Mesendoderm (in vitro differentiated cells): ENCODE measurements at regions not wholly inside any gene's neighbourhood (a gene's known extent, or its start where the extent isn't known, plus 50 kb on each side); places are given as distances from the start of the nearest gene placed in this dataset.
A peak's percentile ranks its signal among the peaks of the same experiment; 100 is the strongest.

ENCODE experiments used
- DNase-seq: peaks from one replicate; pipeline ENCODE4 v3.0.0; 2013
- H2AK5ac ChIP-seq: 2 replicates; pipeline ENCODE4 v1.6.1; 2013; ENCODE audit warnings: low read length, inconsistent platforms
- H2BK120ac ChIP-seq: 2 replicates; pipeline ENCODE4 v1.6.1; 2013; ENCODE audit warnings: low read depth, mild to moderate bottlenecking, low read length, moderate library complexity, mixed read lengths
- H2BK15ac ChIP-seq: replicated peaks from 2 replicates; pipeline ENCODE4 v1.6.1; 2013; ENCODE audit warnings: low read depth, mild to moderate bottlenecking, moderate library complexity
- H2BK5ac ChIP-seq: 2 replicates; pipeline ENCODE4 v1.6.1; 2013; ENCODE audit warnings: low read length, inconsistent platforms
- H3K18ac ChIP-seq: 2 replicates; pipeline ENCODE4 v1.6.1; 2013; ENCODE audit warnings: mild to moderate bottlenecking, low read length, mixed read lengths
- H3K23ac ChIP-seq: one replicate; pipeline ENCODE4 v1.6.1; 2013; ENCODE audit warnings: low read length
- H3K27ac ChIP-seq: 2 replicates; pipeline ENCODE4 v1.5.1; 2013; ENCODE audit warnings: low read depth, mild to moderate bottlenecking, inconsistent platforms, low read length, moderate library complexity
- H3K27me3 ChIP-seq: 2 replicates; pipeline ENCODE4 v1.6.1; 2013; ENCODE audit warnings: low read length, control low read depth, mild to moderate bottlenecking, inconsistent platforms; ENCODE audit not compliant: insufficient read depth, poor library complexity
- H3K36me3 ChIP-seq: 2 replicates; pipeline ENCODE4 v1.6.1; 2013; ENCODE audit warnings: low read length, inconsistent platforms; ENCODE audit not compliant: control insufficient read depth, insufficient read depth
- H3K4ac ChIP-seq: one replicate; pipeline ENCODE4 v1.6.1; 2013; ENCODE audit warnings: low read depth, mild to moderate bottlenecking, low read length, moderate library complexity
- H3K4me1 ChIP-seq: 2 replicates; pipeline ENCODE4 v1.6.1; 2013; ENCODE audit warnings: low read depth, low read length, inconsistent platforms; ENCODE audit not compliant: control insufficient read depth
- H3K4me2 ChIP-seq: 2 replicates; pipeline ENCODE4 v1.6.1; 2013; ENCODE audit warnings: low read length
- H3K4me3 ChIP-seq: 2 replicates; pipeline ENCODE4 v1.5.1; 2013; ENCODE audit warnings: mild to moderate bottlenecking, low read length
- H3K56ac ChIP-seq: one replicate; pipeline ENCODE4 v1.6.1; 2013; ENCODE audit warnings: low read length
- H3K79me1 ChIP-seq: 2 replicates; pipeline ENCODE4 v1.6.1; 2013; ENCODE audit warnings: low read length, inconsistent platforms
- H3K79me2 ChIP-seq: 2 replicates; pipeline ENCODE4 v1.6.1; 2013; ENCODE audit warnings: mild to moderate bottlenecking, low read length; ENCODE audit not compliant: control insufficient read depth, insufficient read depth
- H3K9ac ChIP-seq: 2 replicates; pipeline ENCODE4 v1.6.1; 2013; ENCODE audit warnings: low read length, inconsistent platforms
- H4K5ac ChIP-seq: one replicate; pipeline ENCODE4 v1.6.1; 2013; ENCODE audit warnings: low read length
- H4K8ac ChIP-seq: one replicate; pipeline ENCODE4 v1.6.1; 2013; ENCODE audit warnings: low read depth, mild to moderate bottlenecking, control low read depth, low read length, moderate library complexity
- WGBS: extraction: QIAGEN DNeasy Blood & Tissue Kit; methylation state at CpG from one replicate; pipeline ENCODE4 v1.1.7; 2013; ENCODE audit warnings: low lambda C conversion rate, missing lambda C conversion rate; ENCODE audit not compliant: insufficient coverage; ENCODE audit errors: extremely low coverage; 5-methylcytosine and 5-hydroxymethylcytosine counted together

DNA sequence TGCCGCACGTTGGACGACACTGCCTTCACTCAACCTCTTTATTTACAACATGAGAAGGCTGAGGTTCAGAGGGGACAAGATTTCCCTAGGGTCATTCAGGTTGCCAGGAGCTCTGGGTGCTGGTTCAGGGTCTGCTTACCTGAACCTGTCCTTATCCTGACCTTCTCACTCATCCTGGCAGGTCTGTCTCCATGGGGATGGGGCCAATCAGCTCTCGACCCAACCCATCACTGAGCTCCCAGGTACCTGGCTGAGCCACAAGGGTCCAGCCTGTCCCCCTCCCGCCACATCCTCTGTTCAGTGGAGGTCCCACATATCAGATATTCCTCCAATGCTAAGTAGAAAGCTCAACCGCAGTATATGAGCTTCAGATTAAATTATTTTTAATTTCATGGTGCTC, 225.6 kb downstream of the ANKRD60 start:
- Histone ChIP-seq H2BK5ac (no peak overlapping the region), H2BK120ac (no peak overlapping the region), H3K4ac (no peak overlapping the region), H3K79me2 (no peaks in the 10 kb centered on the region), H3K4me2 (no peak overlapping the region), H3K56ac (no peak overlapping the region), H4K5ac (no peak overlapping the region), H3K79me1 (no peaks in the 10 kb centered on the region), H3K18ac (no peak overlapping the region), H4K8ac (no peak overlapping the region), H2BK15ac (no peak overlapping the region), H3K9ac (no peak overlapping the region), H3K36me3 (no peaks in the 10 kb centered on the region), H3K23ac (no peak overlapping the region), H2AK5ac (no peak overlapping the region), H3K4me1 (no peaks in the 10 kb centered on the region), H3K27ac (no peak overlapping the region), H3K4me3 (no peak overlapping the region), H3K27me3 (no peaks in the 10 kb centered on the region)
- no CpG with 5 or more reads among the region's 6 CpGs for WGBS
- no peak for DNase-seq

DNA sequence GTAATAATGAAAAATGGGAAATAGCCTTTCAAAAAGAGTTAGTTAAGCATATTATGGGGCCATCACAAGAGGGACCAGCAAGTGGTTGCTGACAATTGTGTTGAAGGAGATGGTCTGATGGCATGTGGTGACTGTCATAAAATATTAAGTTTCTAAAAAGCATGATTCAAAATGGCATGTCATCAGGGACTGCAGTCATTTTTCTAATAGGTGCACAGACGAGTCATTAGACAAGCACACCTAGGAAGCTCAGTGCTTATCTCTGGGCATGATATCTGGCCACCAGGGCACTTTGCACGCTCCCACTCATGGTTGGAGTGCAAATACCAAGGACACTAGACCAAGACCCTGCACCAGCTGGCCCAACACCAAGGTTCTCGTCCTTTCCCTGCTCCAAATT, 226.5 kb downstream of the ANKRD60 start:
- no peak overlapping the region for H2AK5ac ChIP-seq
- DNase-seq: no peak
- no peak overlapping the region for H3K18ac ChIP-seq
- H3K79me2 ChIP-seq: no peaks in the 10 kb centered on the region
- H3K4ac ChIP-seq: no peak overlapping the region
- no peak overlapping the region for H3K9ac ChIP-seq
- H3K27ac ChIP-seq: no peak overlapping the region
- no peak overlapping the region for H2BK5ac ChIP-seq
- H2BK120ac ChIP-seq: no peak overlapping the region
- H3K79me1 ChIP-seq: no peaks in the 10 kb centered on the region
- no peaks in the 10 kb centered on the region for H3K27me3 ChIP-seq
- no peaks in the 10 kb centered on the region for H3K36me3 ChIP-seq
- no peak overlapping the region for H4K5ac ChIP-seq
- no peak overlapping the region for H2BK15ac ChIP-seq
- H3K56ac ChIP-seq: no peak overlapping the region
- H3K23ac ChIP-seq: no peak overlapping the region
- H3K4me2 ChIP-seq: no peak overlapping the region
- WGBS: no CpG with 5 or more reads among the region's 3 CpGs
- H3K4me3 ChIP-seq: no peak overlapping the region
- H3K4me1 ChIP-seq: no peaks in the 10 kb centered on the region
- no peak overlapping the region for H4K8ac ChIP-seq

DNA sequence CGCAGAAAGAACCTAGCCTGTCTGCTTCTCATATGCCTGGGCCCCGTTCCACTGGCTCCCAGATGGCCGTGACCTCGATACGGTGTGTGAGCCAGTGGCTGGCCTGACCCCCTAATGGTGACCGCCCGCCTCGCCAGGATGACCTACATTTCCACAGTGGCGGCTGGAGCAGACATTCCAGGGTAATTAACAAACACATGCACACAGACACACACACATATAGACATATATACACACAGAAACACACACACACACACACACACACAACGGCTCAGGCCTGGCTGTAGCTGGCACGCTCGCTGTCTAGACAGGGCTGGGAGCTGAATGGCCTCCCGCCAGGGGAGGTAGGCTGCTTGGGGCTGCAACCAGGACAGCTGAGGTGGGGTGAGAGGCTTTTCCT, 227.1 kb downstream of the ANKRD60 start:
- WGBS: no CpG with 5 or more reads among the region's 13 CpGs
- Histone ChIP-seq H3K4me2 (no peak overlapping the region), H3K27ac (no peak overlapping the region), H3K4me1 (no peaks in the 10 kb centered on the region), H2AK5ac (no peak overlapping the region), H2BK120ac (no peak overlapping the region), H3K23ac (no peak overlapping the region), H3K18ac (no peak overlapping the region), H2BK5ac (no peak overlapping the region), H4K5ac (no peak overlapping the region), H3K79me2 (no peaks in the 10 kb centered on the region), H3K36me3 (no peaks in the 10 kb centered on the region), H3K9ac (no peak overlapping the region), H3K79me1 (no peaks in the 10 kb centered on the region), H2BK15ac (no peak overlapping the region), H3K4me3 (no peak overlapping the region), H3K27me3 (no peaks in the 10 kb centered on the region), H3K4ac (no peak overlapping the region), H4K8ac (no peak overlapping the region), H3K56ac (no peak overlapping the region)
- DNase-seq: no peak

DNA sequence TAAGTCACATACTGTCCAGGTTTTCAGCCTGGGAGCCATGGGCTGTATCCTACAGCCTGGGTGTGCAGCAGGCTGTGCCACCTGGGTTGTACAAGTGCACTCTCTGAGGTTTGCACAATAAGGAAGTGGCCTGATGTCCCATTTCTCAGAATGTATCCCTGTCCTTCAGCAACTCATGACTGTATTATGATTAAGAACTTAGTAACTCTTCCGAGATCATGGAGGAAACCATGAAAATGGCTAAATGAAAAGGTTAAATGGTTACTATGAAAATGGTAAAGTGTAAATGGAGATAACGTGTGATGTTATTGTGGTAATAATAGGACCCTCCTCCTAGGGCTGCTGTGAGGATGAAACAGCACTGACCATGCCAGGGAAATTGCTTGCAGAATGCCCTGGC, 227.6 kb downstream of the ANKRD60 start:
- no peak overlapping the region for H3K27ac ChIP-seq
- no peaks in the 10 kb centered on the region for H3K79me1 ChIP-seq
- no peaks in the 10 kb centered on the region for H3K4me1 ChIP-seq
- H2BK120ac ChIP-seq: no peak overlapping the region
- H2BK5ac ChIP-seq: no peak overlapping the region
- H2AK5ac ChIP-seq: no peak overlapping the region
- no peak overlapping the region for H4K8ac ChIP-seq
- no peak overlapping the region for H3K4me3 ChIP-seq
- no peak overlapping the region for H4K5ac ChIP-seq
- H3K9ac ChIP-seq: no peak overlapping the region
- no peaks in the 10 kb centered on the region for H3K79me2 ChIP-seq
- no peak overlapping the region for H3K18ac ChIP-seq
- WGBS: 100% methylated on average over 1 of the region's 2 CpGs
- no peak overlapping the region for H3K23ac ChIP-seq
- H3K4ac ChIP-seq: no peak overlapping the region
- DNase-seq: no peak
- H3K4me2 ChIP-seq: no peak overlapping the region
- no peak overlapping the region for H3K56ac ChIP-seq
- H2BK15ac ChIP-seq: no peak overlapping the region
- H3K36me3 ChIP-seq: no peaks in the 10 kb centered on the region
- H3K27me3 ChIP-seq: no peaks in the 10 kb centered on the region

DNA sequence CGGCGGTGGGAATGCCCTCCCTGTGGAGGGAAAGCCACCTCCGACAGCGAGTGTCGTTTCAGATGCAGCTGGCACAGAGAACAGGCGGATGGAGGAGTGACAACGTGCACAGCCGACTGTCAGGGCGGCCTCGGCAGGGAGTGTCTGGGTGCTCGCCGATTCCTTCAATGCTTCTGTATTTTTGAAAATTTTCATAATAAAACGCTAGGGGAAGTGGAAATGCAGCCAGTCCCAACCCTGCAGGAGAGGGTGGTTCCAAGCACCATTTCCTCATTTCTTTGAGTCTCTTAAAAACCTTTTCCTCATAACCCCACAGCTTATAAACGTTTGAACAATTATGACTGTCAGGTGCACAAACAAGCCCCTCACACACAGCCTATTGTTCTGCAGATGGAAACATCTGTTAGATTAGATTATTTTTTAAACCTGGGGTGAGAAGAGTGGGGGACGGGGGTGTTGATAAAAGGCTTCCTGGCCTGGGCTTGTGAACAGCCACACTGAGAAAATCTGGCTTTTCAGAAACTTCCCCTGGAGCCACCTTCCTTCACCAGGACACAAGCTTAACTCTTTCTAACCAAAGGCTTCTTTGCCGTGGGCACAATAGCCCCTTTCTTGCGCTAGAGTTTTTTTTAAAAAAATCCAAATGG, 228.9 kb downstream of the ANKRD60 start:
- no peak overlapping the region for H3K4ac ChIP-seq
- no peak overlapping the region for H3K27ac ChIP-seq
- H2AK5ac ChIP-seq: no peak overlapping the region

DNA sequence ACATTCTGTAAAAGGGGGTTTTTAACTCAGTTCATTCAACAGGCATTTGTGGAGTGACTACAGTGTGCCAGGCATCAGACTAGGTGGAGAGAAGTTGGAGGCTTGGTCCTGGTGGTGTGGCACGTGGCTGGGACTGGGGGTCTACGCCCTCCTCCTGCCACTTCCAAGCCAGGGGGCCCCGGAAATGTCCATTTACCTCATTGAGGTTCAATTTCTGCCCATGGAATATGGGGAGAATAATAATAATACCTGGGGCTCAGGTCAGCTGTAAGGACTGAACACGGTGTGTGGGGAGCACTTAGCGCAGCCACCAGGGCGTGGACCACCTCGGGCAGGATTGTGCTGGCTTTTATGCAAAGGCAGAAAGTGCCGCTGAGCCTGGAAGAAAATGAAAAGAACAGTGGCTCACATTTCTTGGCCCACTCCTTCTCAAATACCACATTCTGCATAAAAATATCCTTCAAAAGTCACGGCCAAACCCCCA, 229.4 kb downstream of the ANKRD60 start:
- no peak overlapping the region for H2BK120ac ChIP-seq
- peak overlapping the region; percentile 50 for H3K56ac ChIP-seq
- no CpG with 5 or more reads among the region's 9 CpGs for WGBS
- no peak overlapping the region for H2BK5ac ChIP-seq
- H3K4me3 ChIP-seq: no peak overlapping the region
- DNase-seq: no peak
- no peak overlapping the region for H4K5ac ChIP-seq
- H3K18ac ChIP-seq: no peak overlapping the region
- no peak overlapping the region for H3K9ac ChIP-seq
- H3K27ac ChIP-seq: no peak overlapping the region
- no peaks in the 10 kb centered on the region for H3K79me1 ChIP-seq
- H3K36me3 ChIP-seq: no peaks in the 10 kb centered on the region
- H3K79me2 ChIP-seq: no peaks in the 10 kb centered on the region
- H3K27me3 ChIP-seq: no peaks in the 10 kb centered on the region
- no peak overlapping the region for H2BK15ac ChIP-seq
- no peak overlapping the region for H2AK5ac ChIP-seq
- H3K4ac ChIP-seq: no peak overlapping the region
- no peaks in the 10 kb centered on the region for H3K4me1 ChIP-seq
- no peak overlapping the region for H3K4me2 ChIP-seq
- no peak overlapping the region for H4K8ac ChIP-seq
- H3K23ac ChIP-seq: no peak overlapping the region

More for the DNA sequence above, 228.9 kb downstream of the ANKRD60 start:
- Histone ChIP-seq H2BK120ac (no peak overlapping the region), H3K79me1 (no peaks in the 10 kb centered on the region), H3K4me3 (no peak overlapping the region), H2BK15ac (no peak overlapping the region), H3K23ac (no peak overlapping the region), H3K56ac (peak overlapping the region; percentile 50), H2BK5ac (no peak overlapping the region), H3K36me3 (no peaks in the 10 kb centered on the region), H3K4me2 (no peak overlapping the region), H4K5ac (no peak overlapping the region), H3K4me1 (no peaks in the 10 kb centered on the region), H4K8ac (no peak overlapping the region), H3K9ac (no peak overlapping the region), H3K79me2 (no peaks in the 10 kb centered on the region), H3K18ac (no peak overlapping the region), H3K27me3 (no peaks in the 10 kb centered on the region)
- no CpG with 5 or more reads among the region's 17 CpGs for WGBS
- peak; percentile 3 for DNase-seq
